Hepatocyte (in vitro differentiated cells): ENCODE measurements at regions not wholly inside any gene's neighbourhood (a gene's known extent, or its start where the extent isn't known, plus 50 kb on each side); places are given as distances from the start of the nearest gene placed in this dataset.

ENCODE experiments used
- EZH2 ChIP-seq: fragments of 200-600 bp; sonication (generic); IDR thresholded peaks from 2 replicates; pipeline ENCODE4 v1.6.1; 2016; ENCODE audit warnings: antibody characterized with exemption, mild to moderate bottlenecking, borderline replicate concordance
- EZH2phosphoT487 ChIP-seq: fragments of 200-600 bp; sonication (generic); IDR thresholded peaks from one replicate; pipeline ENCODE4 v1.6.1; 2018; ENCODE audit warnings: antibody characterized with exemption, mild to moderate bottlenecking, low read depth, moderate library complexity; ENCODE audit not compliant: unreplicated experiment, severe bottlenecking
- TF ChIP-seq, protein P1 (sequence below): fragments of 200-600 bp; sonication (generic); IDR thresholded peaks from 2 replicates; pipeline ENCODE4 v1.5.1; 2016; ENCODE audit warnings: antibody characterized with exemption, mild to moderate bottlenecking; ENCODE audit not compliant: poor library complexity

DNA sequence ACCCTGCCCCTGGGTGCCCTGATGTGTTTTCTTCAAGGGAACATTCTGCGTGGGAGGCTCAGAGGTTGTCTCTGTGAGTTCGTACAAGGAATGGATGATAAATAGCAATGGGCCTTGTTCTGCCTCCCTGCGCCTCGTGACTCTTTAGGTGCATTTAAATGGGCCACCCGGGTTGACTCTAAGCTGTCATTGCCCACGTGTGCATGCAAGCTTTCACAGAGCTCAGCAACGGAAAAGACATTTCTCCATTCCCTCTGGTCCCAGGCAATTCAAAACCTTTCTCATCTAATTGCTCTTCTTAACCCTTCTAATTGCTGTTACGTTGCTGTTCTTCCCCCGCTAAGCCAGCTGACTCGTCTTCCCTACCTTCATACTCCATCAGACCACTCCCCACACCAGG, 71.5 kb upstream of the SDK2 start:
- TF ChIP-seq, protein P1, sequence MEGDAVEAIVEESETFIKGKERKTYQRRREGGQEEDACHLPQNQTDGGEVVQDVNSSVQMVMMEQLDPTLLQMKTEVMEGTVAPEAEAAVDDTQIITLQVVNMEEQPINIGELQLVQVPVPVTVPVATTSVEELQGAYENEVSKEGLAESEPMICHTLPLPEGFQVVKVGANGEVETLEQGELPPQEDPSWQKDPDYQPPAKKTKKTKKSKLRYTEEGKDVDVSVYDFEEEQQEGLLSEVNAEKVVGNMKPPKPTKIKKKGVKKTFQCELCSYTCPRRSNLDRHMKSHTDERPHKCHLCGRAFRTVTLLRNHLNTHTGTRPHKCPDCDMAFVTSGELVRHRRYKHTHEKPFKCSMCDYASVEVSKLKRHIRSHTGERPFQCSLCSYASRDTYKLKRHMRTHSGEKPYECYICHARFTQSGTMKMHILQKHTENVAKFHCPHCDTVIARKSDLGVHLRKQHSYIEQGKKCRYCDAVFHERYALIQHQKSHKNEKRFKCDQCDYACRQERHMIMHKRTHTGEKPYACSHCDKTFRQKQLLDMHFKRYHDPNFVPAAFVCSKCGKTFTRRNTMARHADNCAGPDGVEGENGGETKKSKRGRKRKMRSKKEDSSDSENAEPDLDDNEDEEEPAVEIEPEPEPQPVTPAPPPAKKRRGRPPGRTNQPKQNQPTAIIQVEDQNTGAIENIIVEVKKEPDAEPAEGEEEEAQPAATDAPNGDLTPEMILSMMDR, result no peak
- TF ChIP-seq EZH2, result no peak
- TF ChIP-seq EZH2phosphoT487, result no peak
